ENCODE measurements at regions not wholly inside any gene's neighbourhood (a gene's known extent, or its start where the extent isn't known, plus 50 kb on each side); places are given as distances from the start of the nearest gene placed in this dataset.

GRCh38 chr13:53920916-53921315 lies 892.3 kb downstream of the OLFM4 start:
- H3K27ac Mint-ChIP-seq (ENCODE audit: low read depth, unreplicated experiment) = no peak overlapping the region
- H3K9me3 Mint-ChIP-seq (ENCODE audit: unreplicated experiment) = peaks cover 8% of the 10 kb centered on the region
- TF ChIP-seq CTCF (IDR thresholded peaks at IDR 0.05; ENCODE audit: unreplicated experiment) = no peak
- DNase-seq (ENCODE audit: unreplicated experiment) = no peak
- CTCF ChIA-PET = interaction anchor here (0.5 to 0.8 kb wide), 2 partner anchors 12 to 289 kb away, joined by 3 read pairs; no protein-coding TSS in a partner anchor
- no peak overlapping the region for H3K4me3 Mint-ChIP-seq (ENCODE audit: unreplicated experiment)
- intact Hi-C loops (cut with micrococcal nuclease) = no loop called here
- no TSS peak for BruUV-seq (replicated peaks)
- peaks cover 41% of the 10 kb centered on the region for H3K27me3 Mint-ChIP-seq (ENCODE audit: insufficient read depth, unreplicated experiment)
- H3K36me3 Mint-ChIP-seq (ENCODE audit: insufficient read depth, unreplicated experiment) = no peaks in the 10 kb centered on the region
- POLR2A ChIA-PET = no interaction called here
- no peaks in the 10 kb centered on the region for H3K4me1 Mint-ChIP-seq (ENCODE audit: insufficient read depth, unreplicated experiment)

- Mint-ChIP-seq H3K27me3 (ENCODE audit: insufficient read depth, unreplicated experiment) (peaks cover 36% of the 10 kb centered on the region), H3K4me3 (ENCODE audit: unreplicated experiment) (no peak overlapping the region), H3K9me3 (ENCODE audit: unreplicated experiment) (peaks cover 8% of the 10 kb centered on the region), H3K4me1 (ENCODE audit: insufficient read depth, unreplicated experiment) (no peaks in the 10 kb centered on the region), H3K36me3 (ENCODE audit: insufficient read depth, unreplicated experiment) (no peaks in the 10 kb centered on the region), H3K27ac (ENCODE audit: low read depth, unreplicated experiment) (no peak overlapping the region)
- intact Hi-C loops (cut with micrococcal nuclease) = no loop called here
- no peak for DNase-seq (ENCODE audit: unreplicated experiment)
- CTCF ChIA-PET = interaction anchor here (0.5 to 0.8 kb wide), 2 partner anchors 12 to 289 kb away, joined by 3 read pairs; no protein-coding TSS in a partner anchor
- no peak for TF ChIP-seq CTCF (IDR thresholded peaks at IDR 0.05; ENCODE audit: unreplicated experiment)
- BruUV-seq (replicated peaks) = no TSS peak
- POLR2A ChIA-PET = no interaction called here
Observed at GRCh38 chr13:53921473-53921872, 892.9 kb downstream of the OLFM4 start.

- no TSS peak for BruUV-seq (replicated peaks)
- no peak for DNase-seq (ENCODE audit: unreplicated experiment)
- CTCF ChIA-PET = interaction anchor here (0.6 kb wide), 2 partner anchors 30 to 31 kb away, joined by 3 read pairs; no protein-coding TSS in a partner anchor
- Mint-ChIP-seq H3K4me1 (ENCODE audit: insufficient read depth, unreplicated experiment) (no peaks in the 10 kb centered on the region), H3K36me3 (ENCODE audit: insufficient read depth, unreplicated experiment) (no peaks in the 10 kb centered on the region), H3K27me3 (ENCODE audit: insufficient read depth, unreplicated experiment) (no peaks in the 10 kb centered on the region), H3K9me3 (ENCODE audit: unreplicated experiment) (no peaks in the 10 kb centered on the region), H3K27ac (ENCODE audit: low read depth, unreplicated experiment) (no peak overlapping the region), H3K4me3 (ENCODE audit: unreplicated experiment) (no peak overlapping the region)
- no peak for TF ChIP-seq CTCF (IDR thresholded peaks at IDR 0.05; ENCODE audit: unreplicated experiment)
- intact Hi-C loops (cut with micrococcal nuclease) = no loop called here
- POLR2A ChIA-PET = interaction anchor here (0.7 kb wide), 2 partner anchors 33 to 260 kb away, joined by 3 read pairs; no protein-coding TSS in a partner anchor
Observed at GRCh38 chr13:53941588-53942190, 913.1 kb downstream of the OLFM4 start.

DNA sequence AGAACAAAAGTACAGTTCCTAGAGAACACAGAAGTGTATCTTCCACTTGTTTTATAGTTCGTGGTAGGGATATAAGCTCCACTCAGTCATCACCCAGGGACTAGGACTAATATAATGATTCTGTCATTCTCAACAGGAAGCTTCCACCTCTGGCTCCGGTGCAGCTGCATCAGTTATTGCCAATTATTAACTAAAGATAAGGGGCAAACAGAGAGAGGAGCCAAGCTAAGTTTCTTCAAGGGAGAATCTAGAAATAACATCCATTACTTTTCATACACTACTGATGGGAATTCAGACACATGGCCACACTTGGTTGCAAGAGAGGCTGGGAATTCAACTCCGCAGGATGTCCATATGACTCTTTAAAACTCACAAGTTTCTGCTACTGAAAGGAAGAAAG lies 917.9 kb downstream of the OLFM4 start:
- ChIA-PET CTCF (interaction anchor here (0.5 kb wide), 1 partner anchor 1145 kb away, joined by 3 read pairs; no protein-coding TSS in a partner anchor), POLR2A (no interaction called here)
- no peak for DNase-seq (ENCODE audit: unreplicated experiment)
- intact Hi-C loops (cut with micrococcal nuclease) = no loop called here
- Mint-ChIP-seq H3K27me3 (ENCODE audit: insufficient read depth, unreplicated experiment) (no peaks in the 10 kb centered on the region), H3K9me3 (ENCODE audit: unreplicated experiment) (no peaks in the 10 kb centered on the region), H3K4me3 (ENCODE audit: unreplicated experiment) (no peak overlapping the region), H3K27ac (ENCODE audit: low read depth, unreplicated experiment) (no peak overlapping the region), H3K4me1 (ENCODE audit: insufficient read depth, unreplicated experiment) (no peaks in the 10 kb centered on the region), H3K36me3 (ENCODE audit: insufficient read depth, unreplicated experiment) (no peaks in the 10 kb centered on the region)
- BruUV-seq (replicated peaks) = no TSS peak
- no peak for TF ChIP-seq CTCF (IDR thresholded peaks at IDR 0.05; ENCODE audit: unreplicated experiment)

Measured in MCF 10A (cell line).